Endothelial cell (in vitro differentiated cells): ENCODE measurements at regions not wholly inside any gene's neighbourhood (a gene's known extent, or its start where the extent isn't known, plus 50 kb on each side); places are given as distances from the start of the nearest gene placed in this dataset.

Source experiments
- DNase-seq: peaks from one replicate; pipeline ENCODE4 v3.0.0; 2021; ENCODE audit warnings: low spot score
- H3K27ac Mint-ChIP-seq: one replicate; pipeline ENCODE4 v1.8.0; 2021; ENCODE audit warnings: mixed read lengths, inconsistent platforms; ENCODE audit not compliant: unreplicated experiment
- H3K27me3 Mint-ChIP-seq: one replicate; pipeline ENCODE4 v1.8.0; 2021; ENCODE audit warnings: mild to moderate bottlenecking, moderate library complexity, mixed read lengths, inconsistent platforms; ENCODE audit not compliant: unreplicated experiment
- H3K36me3 Mint-ChIP-seq: one replicate; pipeline ENCODE4 v1.8.0; 2021; ENCODE audit warnings: mild to moderate bottlenecking, low read depth, mixed read lengths, inconsistent platforms; ENCODE audit not compliant: unreplicated experiment
- H3K4me1 Mint-ChIP-seq: one replicate; pipeline ENCODE4 v1.8.0; 2021; ENCODE audit warnings: mild to moderate bottlenecking, mixed read lengths, inconsistent platforms; ENCODE audit not compliant: unreplicated experiment
- H3K4me3 Mint-ChIP-seq: one replicate; pipeline ENCODE4 v1.8.0; 2021; ENCODE audit warnings: mild to moderate bottlenecking, mixed read lengths, inconsistent platforms; ENCODE audit not compliant: unreplicated experiment
- H3K9me3 Mint-ChIP-seq: one replicate; pipeline ENCODE4 v1.8.0; 2021; ENCODE audit warnings: mixed read lengths, inconsistent platforms; ENCODE audit not compliant: unreplicated experiment
- TF ChIP-seq, protein P1 (sequence below): fragments of 200-600 bp; sonication (generic); IDR thresholded peaks from one replicate; pipeline ENCODE4 v1.5.0; 2021; ENCODE audit warnings: antibody characterized with exemption; ENCODE audit not compliant: unreplicated experiment

DNA sequence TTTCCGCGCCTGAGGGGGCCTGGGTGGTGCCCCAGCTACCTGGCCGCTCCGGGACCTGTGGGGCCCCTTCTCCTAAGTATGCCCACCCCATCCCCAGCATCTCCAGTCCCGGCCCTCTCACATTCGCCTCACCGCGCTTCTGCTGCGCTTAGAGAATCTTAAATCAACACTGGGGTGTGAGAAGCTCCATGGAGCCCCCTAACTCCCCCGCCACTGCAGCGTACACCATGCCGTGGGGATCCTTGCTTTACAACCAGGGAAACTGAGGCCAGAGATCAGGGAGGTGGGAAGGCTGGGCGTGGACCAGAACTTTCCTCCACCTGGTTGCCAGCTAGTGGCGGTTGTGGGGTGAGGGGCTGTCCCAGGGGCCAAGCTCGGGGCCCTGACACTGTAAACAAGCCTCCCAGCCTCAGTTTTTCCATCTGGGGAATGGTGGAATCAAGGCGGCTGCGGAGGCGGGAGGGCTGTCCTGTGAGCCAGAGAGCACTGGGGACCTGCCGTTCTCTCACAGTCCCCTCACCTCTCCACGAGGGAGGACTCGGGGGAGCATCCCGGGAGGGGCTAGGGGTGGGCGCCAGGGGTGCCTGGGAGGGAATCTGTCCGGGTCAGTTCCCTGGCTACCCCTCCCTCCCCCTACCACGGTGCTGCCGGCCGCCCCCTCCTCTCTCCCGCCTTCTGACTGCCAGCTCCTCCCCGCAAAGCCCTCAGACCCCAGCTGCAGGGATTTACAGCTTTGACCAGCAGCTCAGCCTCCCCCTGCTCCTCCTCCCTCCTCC lies 161.2 kb downstream of the C9orf50 start:
- H3K27me3 Mint-ChIP-seq: peaks cover 10% of the 10 kb centered on the region
- peaks cover 12% of the 10 kb centered on the region for H3K4me1 Mint-ChIP-seq
- no peak overlapping the region for H3K27ac Mint-ChIP-seq
- no peaks in the 10 kb centered on the region for H3K36me3 Mint-ChIP-seq
- no peaks in the 10 kb centered on the region for H3K9me3 Mint-ChIP-seq
- no peak for DNase-seq
- TF ChIP-seq, protein P1, sequence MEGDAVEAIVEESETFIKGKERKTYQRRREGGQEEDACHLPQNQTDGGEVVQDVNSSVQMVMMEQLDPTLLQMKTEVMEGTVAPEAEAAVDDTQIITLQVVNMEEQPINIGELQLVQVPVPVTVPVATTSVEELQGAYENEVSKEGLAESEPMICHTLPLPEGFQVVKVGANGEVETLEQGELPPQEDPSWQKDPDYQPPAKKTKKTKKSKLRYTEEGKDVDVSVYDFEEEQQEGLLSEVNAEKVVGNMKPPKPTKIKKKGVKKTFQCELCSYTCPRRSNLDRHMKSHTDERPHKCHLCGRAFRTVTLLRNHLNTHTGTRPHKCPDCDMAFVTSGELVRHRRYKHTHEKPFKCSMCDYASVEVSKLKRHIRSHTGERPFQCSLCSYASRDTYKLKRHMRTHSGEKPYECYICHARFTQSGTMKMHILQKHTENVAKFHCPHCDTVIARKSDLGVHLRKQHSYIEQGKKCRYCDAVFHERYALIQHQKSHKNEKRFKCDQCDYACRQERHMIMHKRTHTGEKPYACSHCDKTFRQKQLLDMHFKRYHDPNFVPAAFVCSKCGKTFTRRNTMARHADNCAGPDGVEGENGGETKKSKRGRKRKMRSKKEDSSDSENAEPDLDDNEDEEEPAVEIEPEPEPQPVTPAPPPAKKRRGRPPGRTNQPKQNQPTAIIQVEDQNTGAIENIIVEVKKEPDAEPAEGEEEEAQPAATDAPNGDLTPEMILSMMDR: no peak
- H3K4me3 Mint-ChIP-seq: no peak overlapping the region

DNA sequence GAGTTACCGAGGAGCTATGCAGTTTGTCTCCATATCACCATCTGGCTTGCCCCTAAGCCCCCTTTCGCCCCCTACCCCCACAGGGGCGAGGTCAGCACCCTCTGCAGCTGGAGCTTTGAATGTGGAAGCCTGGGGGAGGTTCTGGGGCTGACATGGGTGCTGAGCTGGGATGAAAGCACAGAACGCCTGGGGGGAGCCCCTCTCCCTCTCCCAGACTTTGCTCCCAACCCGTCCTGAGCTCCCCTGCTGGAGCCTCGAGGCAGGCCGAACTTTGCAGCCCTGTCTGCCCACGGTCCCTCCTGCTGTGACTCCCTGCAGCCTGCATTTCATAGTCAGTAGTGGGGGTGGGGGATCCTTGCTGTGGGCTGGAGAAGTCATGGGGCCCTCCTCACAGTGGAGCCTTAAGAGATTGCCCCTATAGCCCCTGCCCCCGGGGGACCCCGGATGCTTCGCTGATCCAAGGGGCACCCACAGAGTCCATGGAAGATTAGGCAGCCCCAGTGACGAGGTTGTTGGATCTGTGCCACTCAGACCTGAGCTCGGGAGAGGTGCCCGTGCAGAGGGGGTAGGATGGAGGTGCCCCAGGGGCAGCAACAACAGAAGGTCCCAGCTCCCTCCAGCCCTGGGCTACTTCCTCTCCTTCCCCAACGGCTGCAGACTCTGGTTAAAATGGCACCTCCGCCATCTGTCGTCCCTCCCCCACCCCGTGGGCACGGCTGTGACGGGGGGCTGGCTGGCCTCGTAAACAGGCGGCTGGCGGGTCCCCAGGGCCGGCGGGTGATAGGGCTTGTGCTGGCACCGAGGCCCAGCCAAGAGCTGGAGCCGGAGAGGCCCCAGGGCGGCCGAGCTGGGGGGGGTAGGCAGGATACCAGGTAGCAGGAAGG lies 162.0 kb downstream of the C9orf50 start:
- TF ChIP-seq, protein P1: no peak
- H3K27ac Mint-ChIP-seq: no peak overlapping the region
- H3K9me3 Mint-ChIP-seq: no peaks in the 10 kb centered on the region
- H3K36me3 Mint-ChIP-seq: no peaks in the 10 kb centered on the region
- no peak overlapping the region for H3K4me3 Mint-ChIP-seq
- H3K4me1 Mint-ChIP-seq: peaks cover 12% of the 10 kb centered on the region
- peaks cover 10% of the 10 kb centered on the region for H3K27me3 Mint-ChIP-seq
- DNase-seq: peak; percentile 29

DNA sequence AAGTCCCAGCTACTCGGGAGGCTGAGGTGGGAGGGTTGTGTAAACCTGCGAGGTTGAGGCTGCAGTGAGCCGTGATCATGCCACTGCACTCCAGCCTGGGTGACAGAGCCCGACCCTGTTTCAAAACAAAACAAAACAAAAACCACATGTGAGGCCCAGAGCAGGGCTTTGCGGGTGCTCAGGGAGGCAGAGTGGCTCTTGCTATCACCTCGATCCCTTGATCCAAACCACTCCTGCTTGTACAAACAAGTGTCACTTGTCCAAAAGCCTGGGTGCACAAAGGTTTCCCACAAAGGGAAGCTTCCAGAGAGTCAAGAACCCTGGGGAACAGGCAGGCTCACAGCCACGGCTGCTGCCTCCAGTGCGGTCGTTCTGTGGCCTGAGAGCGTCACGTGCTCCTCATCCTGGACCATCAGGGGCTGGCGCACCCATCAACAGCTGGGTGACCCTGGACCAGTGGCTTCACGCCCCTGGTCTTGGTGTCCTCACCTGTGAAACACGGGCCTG lies 162.7 kb downstream of the C9orf50 start:
- Mint-ChIP-seq H3K4me1 (peaks cover 12% of the 10 kb centered on the region), H3K36me3 (no peaks in the 10 kb centered on the region), H3K4me3 (no peak overlapping the region), H3K27me3 (peaks cover 10% of the 10 kb centered on the region), H3K9me3 (no peaks in the 10 kb centered on the region), H3K27ac (no peak overlapping the region)
- DNase-seq: no peak
- TF ChIP-seq, protein P1: no peak

DNA sequence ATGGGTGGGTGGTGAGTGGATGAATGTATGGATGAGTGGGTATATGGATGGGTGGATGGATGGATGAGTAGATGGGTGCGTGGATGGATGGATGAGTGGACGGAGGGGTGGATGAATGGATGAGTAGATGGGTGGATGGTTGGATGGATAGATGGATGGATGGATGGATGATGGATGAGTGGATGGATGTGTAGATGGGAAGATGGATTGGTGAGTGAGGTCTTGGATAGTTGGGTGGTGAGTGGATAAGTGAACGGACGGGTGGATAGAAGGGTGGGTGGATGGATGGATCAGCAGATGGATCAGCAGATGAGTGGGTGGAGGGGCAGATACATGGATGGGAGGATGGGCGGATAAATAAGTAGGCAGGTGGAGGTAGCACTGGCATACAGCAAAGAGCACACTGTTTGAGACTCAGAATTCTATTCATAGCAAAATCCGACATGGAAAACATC lies 163.5 kb downstream of the C9orf50 start:
- no peaks in the 10 kb centered on the region for H3K9me3 Mint-ChIP-seq
- no peak overlapping the region for H3K27ac Mint-ChIP-seq
- peaks cover 13% of the 10 kb centered on the region for H3K27me3 Mint-ChIP-seq
- DNase-seq: no peak
- H3K4me1 Mint-ChIP-seq: peaks cover 12% of the 10 kb centered on the region
- TF ChIP-seq, protein P1: no peak
- no peak overlapping the region for H3K4me3 Mint-ChIP-seq
- no peaks in the 10 kb centered on the region for H3K36me3 Mint-ChIP-seq
